Tibial nerve (tissue), 4 donors: ENCODE measurements at regions not wholly inside any gene's neighbourhood (a gene's known extent, or its start where the extent isn't known, plus 50 kb on each side); places are given as distances from the start of the nearest gene placed in this dataset. TPM values are rescaled to one million over a fixed set of nuclear protein-coding genes. Genes with fewer than 3 reads are reported as not detected.

ENCODE experiments used
- DNase-seq, 2 donors: peaks; one replicate each; pipeline ENCODE4 v3.0.0-alpha.2; 2019; ENCODE audit warnings: low spot score in 2 of 2
- H3K27ac ChIP-seq, 4 donors: fragments of 200-600 bp; sonication (generic) in 3 of 4; one replicate each; pipeline ENCODE4 v1.5.1; 2017 to 2019; ENCODE audit warnings: mild to moderate bottlenecking in 1 of 4
- H3K27me3 ChIP-seq, 2 donors: fragments of 200-600 bp; sonication (generic) in 1 of 2; one replicate each; pipeline versions ENCODE4 v1.5.1 to v1.6.0; 2017 to 2019
- H3K36me3 ChIP-seq, 3 donors: fragments of 200-600 bp; sonication (generic); one replicate each; pipeline ENCODE4 v1.5.1; 2018 to 2019
- H3K4me1 ChIP-seq, 4 donors: fragments of 200-600 bp; sonication (generic) in 3 of 4; one replicate each; pipeline ENCODE4 v1.5.1; 2017 to 2019
- H3K4me3 ChIP-seq, 4 donors: fragments of 200-600 bp; sonication (generic) in 3 of 4; one replicate each; pipeline ENCODE4 v1.5.1; 2017 to 2019; ENCODE audit warnings: mild to moderate bottlenecking in 1 of 4, moderate library complexity in 1 of 4
- H3K9me3 ChIP-seq, 4 donors: fragments of 200-600 bp; sonication (generic) in 3 of 4; one replicate each; pipeline ENCODE4 v1.5.1; 2017 to 2019
- EP300 ChIP-seq, 2 donors: sonication (generic); formaldehyde crosslinking; IDR thresholded peaks; one replicate each; pipeline ENCODE4 v1.6.1; 2017; ENCODE audit warnings: antibody characterized with exemption in 2 of 2, mild to moderate bottlenecking in 1 of 2
- POLR2A ChIP-seq, 2 donors: fragments of 450-650 bp; IDR thresholded peaks; one replicate each; pipeline ENCODE4 v1.6.1; 2017; ENCODE audit warnings: antibody characterized with exemption in 2 of 2, mild to moderate bottlenecking in 2 of 2, moderate library complexity in 2 of 2
- WGBS, 2 donors: methylation state at CpG; one replicate each; pipeline ENCODE4 v1.1.5; 2018; 5-methylcytosine and 5-hydroxymethylcytosine counted together
- small RNA-seq: library from RNA; depleted of rRNA; stranded (forward); fragments of <200 nt; gene quantifications from one replicate; pipeline ENCODE3, GENCODE V24; 2016
- TF ChIP-seq, protein P1 (sequence below), 5 experiments: fragments of 200-600 bp in 3 of 5; fragments of 450-650 bp in 2 of 5; sonication (generic) in 3 of 5; IDR thresholded peaks; one replicate each; pipeline ENCODE4 v1.5.1; 2016 to 2019; ENCODE audit warnings: antibody characterized with exemption in 5 of 5, mild to moderate bottlenecking in 3 of 5, moderate library complexity in 2 of 5

DNA sequence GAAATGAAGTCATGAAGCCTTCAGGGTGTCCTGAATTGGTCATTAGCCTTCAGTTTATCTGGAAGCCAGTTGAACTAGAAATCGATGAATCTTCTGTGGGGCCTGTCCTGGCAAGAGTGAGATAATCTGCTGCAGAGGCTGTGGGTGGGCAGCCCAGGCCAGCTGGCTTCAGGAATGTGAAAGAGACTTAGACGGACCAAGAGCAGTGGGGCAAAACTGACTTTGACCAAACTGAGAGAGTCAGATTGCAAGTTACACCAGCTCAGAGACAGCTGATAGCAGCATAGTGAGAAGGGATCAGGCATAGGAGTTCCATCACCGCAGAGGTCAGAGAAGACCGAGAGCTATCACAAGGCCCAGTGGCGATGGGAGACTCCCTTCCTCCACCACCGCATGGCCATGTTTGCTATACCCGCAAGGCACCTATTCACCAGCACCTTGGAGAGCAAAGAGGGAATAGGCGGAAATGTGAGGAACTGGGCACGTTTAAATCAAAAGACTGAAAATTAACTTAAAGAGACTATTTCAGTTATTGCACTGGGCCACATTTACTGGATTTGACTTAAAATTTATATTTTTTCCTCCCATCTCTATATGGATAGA lies 50.0 kb upstream of the GLIS3 start:
- Histone ChIP-seq H3K4me3 (no peak overlapping the region), H3K36me3 (no peaks in the 10 kb centered on the region), H3K27me3 (no peaks in the 10 kb centered on the region), H3K4me1 (no peaks in the 10 kb centered on the region), H3K9me3 (no peaks in the 10 kb centered on the region), H3K27ac (no peak overlapping the region)
- WGBS, 2 donors: 85 to 87% methylated on average over 9 of the region's 9 CpGs
- no peak for DNase-seq
- TF ChIP-seq POLR2A (IDR thresholded peaks at IDR 0.05) (no peak), EP300 (IDR thresholded peaks at IDR 0.05) (no peak)
- TF ChIP-seq, protein P1, sequence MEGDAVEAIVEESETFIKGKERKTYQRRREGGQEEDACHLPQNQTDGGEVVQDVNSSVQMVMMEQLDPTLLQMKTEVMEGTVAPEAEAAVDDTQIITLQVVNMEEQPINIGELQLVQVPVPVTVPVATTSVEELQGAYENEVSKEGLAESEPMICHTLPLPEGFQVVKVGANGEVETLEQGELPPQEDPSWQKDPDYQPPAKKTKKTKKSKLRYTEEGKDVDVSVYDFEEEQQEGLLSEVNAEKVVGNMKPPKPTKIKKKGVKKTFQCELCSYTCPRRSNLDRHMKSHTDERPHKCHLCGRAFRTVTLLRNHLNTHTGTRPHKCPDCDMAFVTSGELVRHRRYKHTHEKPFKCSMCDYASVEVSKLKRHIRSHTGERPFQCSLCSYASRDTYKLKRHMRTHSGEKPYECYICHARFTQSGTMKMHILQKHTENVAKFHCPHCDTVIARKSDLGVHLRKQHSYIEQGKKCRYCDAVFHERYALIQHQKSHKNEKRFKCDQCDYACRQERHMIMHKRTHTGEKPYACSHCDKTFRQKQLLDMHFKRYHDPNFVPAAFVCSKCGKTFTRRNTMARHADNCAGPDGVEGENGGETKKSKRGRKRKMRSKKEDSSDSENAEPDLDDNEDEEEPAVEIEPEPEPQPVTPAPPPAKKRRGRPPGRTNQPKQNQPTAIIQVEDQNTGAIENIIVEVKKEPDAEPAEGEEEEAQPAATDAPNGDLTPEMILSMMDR (IDR thresholded peaks at IDR 0.05): no peak

Small RNA genes in the stretch of these regions (small RNA-seq; reads per million reads assigned to genes)
- not detected for gene RNU6-694P
